Right atrium auricular region (tissue), 2 donors: ENCODE measurements at regions not wholly inside any gene's neighbourhood (a gene's known extent, or its start where the extent isn't known, plus 50 kb on each side); places are given as distances from the start of the nearest gene placed in this dataset.
"Not testable (repeated sequence)": the region's sequence is repeated elsewhere in the genome, so short reads cannot be mapped to it uniquely, and the experiment has no call there.

Experiments used
- DNase-seq: peaks from one replicate; pipeline ENCODE4 v3.0.0-alpha.2; 2019; ENCODE audit warnings: low spot score
- H3K27ac ChIP-seq, 2 donors: fragments of 200-600 bp; sonication (generic); 1 replicate in 1 of 2; 2 replicates in 1 of 2; pipeline ENCODE4 v1.5.1; 2016 to 2019
- H3K27me3 ChIP-seq, 2 donors: fragments of 200-600 bp; sonication (generic); one replicate each; pipeline versions ENCODE4 v1.5.1 to v1.6.0; 2017 to 2019
- H3K36me3 ChIP-seq: fragments of 200-600 bp; sonication (generic); one replicate; pipeline ENCODE4 v1.5.1; 2016
- H3K4me1 ChIP-seq, 2 donors: fragments of 200-600 bp; sonication (generic); one replicate each; pipeline versions ENCODE4 v1.5.1 to v1.6.0; 2017 to 2019
- H3K4me3 ChIP-seq, 2 donors: fragments of 200-600 bp; sonication (generic); 1 replicate in 1 of 2; 2 replicates in 1 of 2; pipeline ENCODE4 v1.5.1; 2017 to 2019; ENCODE audit warnings: mild to moderate bottlenecking in 1 of 2, moderate library complexity in 1 of 2
- H3K9me3 ChIP-seq, 2 donors: fragments of 200-600 bp; sonication (generic); one replicate each; pipeline ENCODE4 v1.5.1; 2019
- CTCF ChIP-seq, 2 donors: fragments of 200-600 bp; sonication (generic); IDR thresholded peaks; one replicate each; pipeline ENCODE4 v1.5.1; 2019; ENCODE audit warnings: antibody characterized with exemption in 2 of 2

GRCh38 chr4:178205826-178206225 is 763.6 kb upstream of the AGA start:
- H3K9me3 ChIP-seq = peaks cover 0 to 14% of the 10 kb centered on the region in 2 donors
- H3K4me3 ChIP-seq = no peak overlapping the region
- H3K27me3 ChIP-seq = no peaks in the 10 kb centered on the region
- H3K36me3 ChIP-seq = no peaks in the 10 kb centered on the region
- no peaks in the 10 kb centered on the region for H3K4me1 ChIP-seq
- no peak for DNase-seq
- H3K27ac ChIP-seq = no peak overlapping the region
- no peak for TF ChIP-seq CTCF (IDR thresholded peaks at IDR 0.05)

- Histone ChIP-seq H3K27ac (no peak overlapping the region), H3K27me3 (no peaks in the 10 kb centered on the region), H3K4me3 (no peak overlapping the region), H3K4me1 (no peaks in the 10 kb centered on the region), H3K36me3 (no peaks in the 10 kb centered on the region), H3K9me3 (no peaks in the 10 kb centered on the region)
- DNase-seq = no peak
- TF ChIP-seq CTCF (IDR thresholded peaks at IDR 0.05) = no peak
Observed at GRCh38 chr4:178215309-178215708, 773.1 kb upstream of the AGA start.

- TF ChIP-seq CTCF (IDR thresholded peaks at IDR 0.05) = no peak
- Histone ChIP-seq H3K27me3 (no peaks in the 10 kb centered on the region), H3K27ac (no peak overlapping the region), H3K36me3 (no peaks in the 10 kb centered on the region), H3K9me3 (no peaks in the 10 kb centered on the region), H3K4me3 (no peak overlapping the region), H3K4me1 (no peaks in the 10 kb centered on the region)
- no peak for DNase-seq
Observed at GRCh38 chr4:178215763-178216162, 773.5 kb upstream of the AGA start.

- not testable (repeated sequence) for H3K4me3 ChIP-seq, H3K27ac ChIP-seq, H3K4me1 ChIP-seq, H3K9me3 ChIP-seq, H3K36me3 ChIP-seq, H3K27me3 ChIP-seq, DNase-seq
Observed at GRCh38 chr4:178226421-178226820, 784.2 kb upstream of the AGA start.

- no peaks in the 10 kb centered on the region for H3K4me1 ChIP-seq
- peaks cover 0 to 14% of the 10 kb centered on the region in 2 donors for H3K9me3 ChIP-seq
- no peak overlapping the region for H3K4me3 ChIP-seq
- H3K27me3 ChIP-seq = no peaks in the 10 kb centered on the region
- no peak for TF ChIP-seq CTCF (IDR thresholded peaks at IDR 0.05)
- no peak overlapping the region for H3K27ac ChIP-seq
- no peak for DNase-seq
- H3K36me3 ChIP-seq = no peaks in the 10 kb centered on the region
Observed at GRCh38 chr4:178233906-178234305, 791.7 kb upstream of the AGA start.

GRCh38 chr4:178240891-178241290 is 798.7 kb upstream of the AGA start:
- no peak for DNase-seq
- no peak overlapping the region for H3K4me3 ChIP-seq
- H3K36me3 ChIP-seq = no peaks in the 10 kb centered on the region
- no peak overlapping the region for H3K27ac ChIP-seq
- no peaks in the 10 kb centered on the region for H3K4me1 ChIP-seq
- no peaks in the 10 kb centered on the region for H3K27me3 ChIP-seq
- no peaks in the 10 kb centered on the region for H3K9me3 ChIP-seq
- no peak for TF ChIP-seq CTCF (IDR thresholded peaks at IDR 0.05)
